A673 (cell line): ENCODE measurements at regions not wholly inside any gene's neighbourhood (a gene's known extent, or its start where the extent isn't known, plus 50 kb on each side); places are given as distances from the start of the nearest gene placed in this dataset.

Experiments used
- BruUV-seq: library from RNA; stranded (reverse); fragments of 400-500 nt; replicated peaks from 2 replicates; lab custom pipeline; 2021; lab: Mats Ljungman, UMichigan
- CTCF ChIA-PET: fragments of 300-600 bp; sonication (Branson Sonifier 250); formaldehyde crosslinking; loops from one replicate; lab custom pipeline; 2022; ENCODE audit warnings: antibody characterized with exemption; lab: Charles Lee
- POLR2A ChIA-PET: fragments of 300-600 bp; sonication (Branson Sonifier 250); formaldehyde crosslinking; loops from one replicate; lab custom pipeline; 2022; ENCODE audit warnings: antibody characterized with exemption; ENCODE audit not compliant: low non-redundant PET; lab: Charles Lee
- DNase-seq: peaks from one replicate; pipeline ENCODE4 v3.0.0-alpha.2; 2015; ENCODE audit warnings: low spot score
- H3K27ac ChIP-seq: fragments of 200-600 bp; sonication (generic); 2 replicates; pipeline ENCODE4 v1.5.1; 2016; ENCODE audit warnings: mixed run types, low read depth, mild to moderate bottlenecking, mixed read lengths, antibody characterized with exemption, low read length; ENCODE audit not compliant: poor library complexity, severe bottlenecking
- H3K27me3 ChIP-seq: fragments of 200-600 bp; sonication (generic); replicated peaks from 2 replicates; pipeline ENCODE4 v1.6.1; 2017; ENCODE audit warnings: mixed run types, low read depth, mild to moderate bottlenecking, mixed read lengths, antibody characterized with exemption, low read length; ENCODE audit not compliant: insufficient read depth, poor library complexity
- H3K36me3 ChIP-seq: fragments of 200-600 bp; sonication (generic); 2 replicates; pipeline ENCODE4 v1.6.1; 2016; ENCODE audit warnings: mixed run types, mild to moderate bottlenecking, mixed read lengths, antibody characterized with exemption, low read length; ENCODE audit not compliant: insufficient read depth, poor library complexity, severe bottlenecking
- H3K4me1 ChIP-seq: fragments of 200-600 bp; sonication (generic); 2 replicates; pipeline ENCODE4 v1.6.1; 2017; ENCODE audit warnings: mixed run types, mild to moderate bottlenecking, mixed read lengths, antibody characterized with exemption, low read length; ENCODE audit not compliant: insufficient read depth, poor library complexity, severe bottlenecking
- H3K4me3 ChIP-seq: fragments of 200-600 bp; sonication (generic); 2 replicates; pipeline ENCODE4 v1.5.1; 2016; ENCODE audit warnings: low read depth, mixed run types, mild to moderate bottlenecking, mixed read lengths, low read length; ENCODE audit not compliant: poor library complexity, severe bottlenecking
- H3K9me3 ChIP-seq: fragments of 200-600 bp; sonication (generic); 2 replicates; pipeline ENCODE4 v1.6.1; 2016; ENCODE audit warnings: mixed run types, low read depth, mild to moderate bottlenecking, mixed read lengths, antibody characterized with exemption, low read length; ENCODE audit not compliant: poor library complexity, severe bottlenecking
- EZH2 ChIP-seq: fragments of 200-600 bp; sonication (generic); IDR thresholded peaks from 2 replicates; pipeline ENCODE4 v1.6.1; 2017; ENCODE audit warnings: borderline replicate concordance, low read depth, mild to moderate bottlenecking, mixed read lengths, antibody characterized with exemption, low read length; ENCODE audit not compliant: poor library complexity, severe bottlenecking
- intact Hi-C: fragments of 100-400 bp; cut with micrococcal nuclease; formaldehyde crosslinking; loops from one replicate; pipeline ENCODE4 v1.10.0; 2022; ENCODE audit not compliant: unreplicated experiment
- TF ChIP-seq, protein P1 (sequence below): fragments of 300-800, 200-600 bp; sonication (generic); conservative IDR thresholded peaks from 2 replicates; pipeline ENCODE4 v1.5.1; 2017; ENCODE audit warnings: low read depth, mild to moderate bottlenecking, antibody characterized with exemption, low read length, moderate library complexity, mixed read lengths

DNA sequence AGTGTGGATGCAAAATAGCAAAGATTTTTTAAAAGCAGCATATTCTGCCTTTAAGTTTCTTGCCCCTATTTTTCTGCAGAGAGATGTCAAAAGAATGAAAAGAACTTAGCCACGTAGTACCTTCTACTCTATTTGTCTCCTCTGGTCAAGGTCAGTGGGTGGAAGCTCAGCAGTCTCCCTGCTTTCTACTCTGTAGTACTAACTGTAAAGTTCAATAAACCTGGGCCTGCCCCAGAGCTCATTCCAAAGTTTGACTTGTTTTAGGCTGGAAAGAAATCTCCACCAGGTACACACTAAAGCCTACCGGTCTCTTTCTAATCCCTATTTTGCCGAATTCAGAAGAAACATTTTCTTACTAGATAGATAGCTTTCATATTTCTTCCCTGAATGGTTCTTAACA lies 247.9 kb upstream of the ARHGAP20 start:
- Histone ChIP-seq H3K27ac (no peak overlapping the region), H3K4me3 (no peak overlapping the region), H3K4me1 (no peaks in the 10 kb centered on the region), H3K9me3 (no peaks in the 10 kb centered on the region), H3K36me3 (no peaks in the 10 kb centered on the region), H3K27me3 (no peaks in the 10 kb centered on the region)
- BruUV-seq = no TSS peak
- TF ChIP-seq EZH2 = no peak
- TF ChIP-seq, protein P1, sequence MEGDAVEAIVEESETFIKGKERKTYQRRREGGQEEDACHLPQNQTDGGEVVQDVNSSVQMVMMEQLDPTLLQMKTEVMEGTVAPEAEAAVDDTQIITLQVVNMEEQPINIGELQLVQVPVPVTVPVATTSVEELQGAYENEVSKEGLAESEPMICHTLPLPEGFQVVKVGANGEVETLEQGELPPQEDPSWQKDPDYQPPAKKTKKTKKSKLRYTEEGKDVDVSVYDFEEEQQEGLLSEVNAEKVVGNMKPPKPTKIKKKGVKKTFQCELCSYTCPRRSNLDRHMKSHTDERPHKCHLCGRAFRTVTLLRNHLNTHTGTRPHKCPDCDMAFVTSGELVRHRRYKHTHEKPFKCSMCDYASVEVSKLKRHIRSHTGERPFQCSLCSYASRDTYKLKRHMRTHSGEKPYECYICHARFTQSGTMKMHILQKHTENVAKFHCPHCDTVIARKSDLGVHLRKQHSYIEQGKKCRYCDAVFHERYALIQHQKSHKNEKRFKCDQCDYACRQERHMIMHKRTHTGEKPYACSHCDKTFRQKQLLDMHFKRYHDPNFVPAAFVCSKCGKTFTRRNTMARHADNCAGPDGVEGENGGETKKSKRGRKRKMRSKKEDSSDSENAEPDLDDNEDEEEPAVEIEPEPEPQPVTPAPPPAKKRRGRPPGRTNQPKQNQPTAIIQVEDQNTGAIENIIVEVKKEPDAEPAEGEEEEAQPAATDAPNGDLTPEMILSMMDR = no peak
- intact Hi-C loops = no loop called here
- ChIA-PET CTCF (no interaction called here), POLR2A (no interaction called here)
- DNase-seq = no peak

GRCh38 chr11:110958216-110958615 lies 246.0 kb upstream of the ARHGAP20 start:
- no peak overlapping the region for H3K4me3 ChIP-seq
- TF ChIP-seq, protein P1 = no peak
- TF ChIP-seq EZH2 = no peak
- no peak for DNase-seq
- no peaks in the 10 kb centered on the region for H3K27me3 ChIP-seq
- no peaks in the 10 kb centered on the region for H3K9me3 ChIP-seq
- ChIA-PET CTCF (no interaction called here), POLR2A (no interaction called here)
- intact Hi-C loops = no loop called here
- H3K4me1 ChIP-seq = no peaks in the 10 kb centered on the region
- BruUV-seq = no TSS peak
- H3K36me3 ChIP-seq = no peaks in the 10 kb centered on the region
- H3K27ac ChIP-seq = no peak overlapping the region

DNA sequence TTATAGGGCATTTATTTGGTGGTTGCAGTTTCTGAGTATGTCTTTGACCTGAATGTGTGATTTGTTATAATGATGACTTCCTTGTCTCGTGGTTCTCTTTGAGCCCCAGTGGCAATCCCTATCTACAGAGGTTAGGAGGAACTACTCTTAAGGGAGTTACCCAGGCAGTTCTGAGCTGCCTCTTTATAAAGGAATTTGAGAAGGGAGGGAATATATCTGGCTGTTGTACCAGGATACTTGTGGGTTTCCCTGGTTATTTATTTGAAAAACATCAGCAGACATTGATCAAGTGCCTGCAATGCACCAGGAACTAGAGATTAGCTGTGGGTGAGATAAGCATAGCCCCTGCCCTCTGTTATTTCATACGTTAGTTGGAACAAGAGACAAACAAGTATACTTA lies 243.5 kb upstream of the ARHGAP20 start:
- ChIA-PET POLR2A (no interaction called here), CTCF (no interaction called here)
- Histone ChIP-seq H3K9me3 (no peaks in the 10 kb centered on the region), H3K27ac (no peak overlapping the region), H3K4me1 (no peaks in the 10 kb centered on the region), H3K36me3 (no peaks in the 10 kb centered on the region), H3K27me3 (no peaks in the 10 kb centered on the region), H3K4me3 (no peak overlapping the region)
- intact Hi-C loops = no loop called here
- TF ChIP-seq, protein P1 = no peak
- TF ChIP-seq EZH2 = no peak
- BruUV-seq = no TSS peak
- DNase-seq = no peak
